ENCODE measurements at regions not wholly inside any gene's neighbourhood (a gene's known extent, or its start where the extent isn't known, plus 50 kb on each side); places are given as distances from the start of the nearest gene placed in this dataset.

GRCh38 chr15:37480482-37480881 lies 380.1 kb upstream of the MEIS2 start:
- Histone ChIP-seq H3K27me3 (replicated peaks; ENCODE audit: control insufficient read depth, insufficient read depth, low read length) (no peaks in the 10 kb centered on the region), H3K4me3 (replicated peaks; ENCODE audit: low read depth, low read length) (no peak overlapping the region), H3K36me3 (ENCODE audit: control insufficient read depth, insufficient read depth, low read length) (no peaks in the 10 kb centered on the region)
- no peak for TF ChIP-seq CTCF (IDR thresholded peaks at IDR 0.05; ENCODE audit: insufficient read depth, low read length, poor library complexity, severe bottlenecking)
- no peak for DNase-seq (ENCODE audit: extremely low read depth, insufficient read length)

GRCh38 chr15:37481126-37481525 lies 380.8 kb upstream of the MEIS2 start:
- no peaks in the 10 kb centered on the region for H3K27me3 ChIP-seq (replicated peaks; ENCODE audit: control insufficient read depth, insufficient read depth, low read length)
- no peaks in the 10 kb centered on the region for H3K36me3 ChIP-seq (ENCODE audit: control insufficient read depth, insufficient read depth, low read length)
- no peak for TF ChIP-seq CTCF (IDR thresholded peaks at IDR 0.05; ENCODE audit: insufficient read depth, low read length, poor library complexity, severe bottlenecking)
- H3K4me3 ChIP-seq (replicated peaks; ENCODE audit: low read depth, low read length), result no peak overlapping the region
- no peak for DNase-seq (ENCODE audit: extremely low read depth, insufficient read length)

- Histone ChIP-seq H3K27me3 (replicated peaks; ENCODE audit: control insufficient read depth, insufficient read depth, low read length) (no peaks in the 10 kb centered on the region), H3K36me3 (ENCODE audit: control insufficient read depth, insufficient read depth, low read length) (no peaks in the 10 kb centered on the region), H3K4me3 (replicated peaks; ENCODE audit: low read depth, low read length) (no peak overlapping the region)
- TF ChIP-seq CTCF (IDR thresholded peaks at IDR 0.05; ENCODE audit: insufficient read depth, low read length, poor library complexity, severe bottlenecking), result no peak
- no peak for DNase-seq (ENCODE audit: extremely low read depth, insufficient read length)
Observed at GRCh38 chr15:37483779-37484178, 383.4 kb upstream of the MEIS2 start.

GRCh38 chr15:37485056-37485455 lies 384.7 kb upstream of the MEIS2 start:
- no peak for TF ChIP-seq CTCF (IDR thresholded peaks at IDR 0.05; ENCODE audit: insufficient read depth, low read length, poor library complexity, severe bottlenecking)
- DNase-seq (ENCODE audit: extremely low read depth, insufficient read length), result no peak

GRCh38 chr15:37490707-37491106 lies 390.4 kb upstream of the MEIS2 start:
- Histone ChIP-seq H3K4me3 (replicated peaks; ENCODE audit: low read depth, low read length) (no peak overlapping the region), H3K27me3 (replicated peaks; ENCODE audit: control insufficient read depth, insufficient read depth, low read length) (no peaks in the 10 kb centered on the region), H3K36me3 (ENCODE audit: control insufficient read depth, insufficient read depth, low read length) (no peaks in the 10 kb centered on the region)
- no peak for DNase-seq (ENCODE audit: extremely low read depth, insufficient read length)
- TF ChIP-seq CTCF (IDR thresholded peaks at IDR 0.05; ENCODE audit: insufficient read depth, low read length, poor library complexity, severe bottlenecking), result no peak

More at GRCh38 chr15:37485056-37485455, 384.7 kb upstream of the MEIS2 start:
- Histone ChIP-seq H3K4me3 (replicated peaks; ENCODE audit: low read depth, low read length) (no peak overlapping the region), H3K36me3 (ENCODE audit: control insufficient read depth, insufficient read depth, low read length) (no peaks in the 10 kb centered on the region), H3K27me3 (replicated peaks; ENCODE audit: control insufficient read depth, insufficient read depth, low read length) (no peaks in the 10 kb centered on the region)

- no peak for TF ChIP-seq CTCF (IDR thresholded peaks at IDR 0.05; ENCODE audit: insufficient read depth, low read length, poor library complexity, severe bottlenecking)
- no peak for DNase-seq (ENCODE audit: extremely low read depth, insufficient read length)
- Histone ChIP-seq H3K27me3 (replicated peaks; ENCODE audit: control insufficient read depth, insufficient read depth, low read length) (no peaks in the 10 kb centered on the region), H3K4me3 (replicated peaks; ENCODE audit: low read depth, low read length) (no peak overlapping the region), H3K36me3 (ENCODE audit: control insufficient read depth, insufficient read depth, low read length) (no peaks in the 10 kb centered on the region)
Observed at GRCh38 chr15:37516621-37517020, 416.3 kb upstream of the MEIS2 start.

Measured in GM06990 (cell line).